HepG2 (cell line): ENCODE measurements at regions not wholly inside any gene's neighbourhood (a gene's known extent, or its start where the extent isn't known, plus 50 kb on each side); places are given as distances from the start of the nearest gene placed in this dataset.

Experiments
- ATAC-seq: fragments of 200-7000 bp; cut with Tn5 transposase; 3 replicates; pipeline ENCODE4 v1.9.1; 2020; ENCODE audit warnings: mild to moderate bottlenecking, moderate library complexity
- BruUV-seq: library from RNA; stranded (reverse); fragments of 400-500 nt; replicated peaks from 2 replicates; lab custom pipeline; 2021; lab: Mats Ljungman, UMichigan
- CTCF ChIA-PET: fragments of 300-600 bp; formaldehyde crosslinking; extraction: SDS; loops from one replicate; lab custom pipeline; 2021; ENCODE audit warnings: low total read pairs, inconsistent platforms, low intra/inter-chr PET ratio; lab: Yijun Ruan, JAX
- POLR2A ChIA-PET: fragments of 350-600 bp; sonication (Branson Sonifier 250); formaldehyde crosslinking; loops from one replicate; lab custom pipeline; 2020; ENCODE audit warnings: antibody characterized with exemption, inconsistent platforms; lab: Yijun Ruan, JAX
- DNase-seq: peaks from one replicate; pipeline ENCODE4 v3.0.0-alpha.2; 2015; ENCODE audit warnings: low spot score
- FAIRE-seq: peaks from 3 replicates; lab custom pipeline; 2011; peaks lifted over from hg19 to GRCh38; lab: Jason Lieb, UNC
- H2AFZ ChIP-seq: one replicate; pipeline ENCODE4 v1.6.1; 2011; ENCODE audit warnings: low read length, inconsistent platforms
- H3K27ac ChIP-seq: fragments of 300-600 bp; 3 replicates; pipeline ENCODE4 v1.8.0; 2011; ENCODE audit warnings: mixed run types, mild to moderate bottlenecking, mixed read lengths, low read length, inconsistent platforms; ENCODE audit not compliant: insufficient read depth; ENCODE audit errors: extremely low read length
- H3K27me3 ChIP-seq, 2 experiments: fragments of 200-600 bp in 1 of 2; 2 replicates in 1 of 2; 3 replicates in 1 of 2; pipeline versions ENCODE4 v1.6.0 to v1.8.0; 2011; ENCODE audit warnings: low read length in 2 of 2, mild to moderate bottlenecking in 2 of 2, moderate library complexity in 2 of 2, inconsistent platforms in 1 of 2; ENCODE audit not compliant: insufficient read depth in 2 of 2, control insufficient read depth in 1 of 2
- H3K36me3 ChIP-seq, 2 experiments: fragments of 200-600 bp in 1 of 2; replicated peaks in 1 of 2; 2 replicates in 1 of 2; 3 replicates in 1 of 2; pipeline versions ENCODE4 v1.5.1 to v1.8.0; 2011; ENCODE audit warnings: low read length in 2 of 2, inconsistent platforms in 1 of 2; ENCODE audit not compliant: insufficient read depth in 2 of 2, control insufficient read depth in 1 of 2
- H3K4me1 ChIP-seq: 2 replicates; pipeline ENCODE4 v1.5.1; 2012; ENCODE audit warnings: low read length, inconsistent platforms; ENCODE audit not compliant: insufficient read depth
- H3K4me2 ChIP-seq: 2 replicates; pipeline ENCODE4 v1.6.0; 2011; ENCODE audit warnings: low read depth, low read length, inconsistent platforms
- H3K4me3 ChIP-seq, 3 experiments: fragments of 200-600 bp in 1 of 3; sonication (generic), shearing (Covaris generic) in 1 of 3; replicated peaks in 1 of 3; 2 replicates each; pipeline ENCODE4 v1.5.1; 2011 to 2016; ENCODE audit warnings: low read length in 3 of 3, inconsistent platforms in 2 of 3, low read depth in 2 of 3, mild to moderate bottlenecking in 2 of 3, control low read depth in 1 of 3, mixed read lengths in 1 of 3; ENCODE audit not compliant: insufficient read depth in 1 of 3
- H3K79me2 ChIP-seq: one replicate; pipeline ENCODE4 v1.6.1; 2011; ENCODE audit warnings: low read length, inconsistent platforms; ENCODE audit not compliant: insufficient read depth
- H3K9ac ChIP-seq: 2 replicates; pipeline ENCODE4 v1.6.0; 2011; ENCODE audit warnings: mild to moderate bottlenecking, low read depth, low read length, inconsistent platforms; ENCODE audit not compliant: insufficient read depth
- H3K9me3 ChIP-seq: 2 replicates; pipeline ENCODE4 v1.5.1; 2012; ENCODE audit warnings: mild to moderate bottlenecking, low read length
- H4K20me1 ChIP-seq: 2 replicates; pipeline ENCODE4 v1.6.0; 2011; ENCODE audit warnings: inconsistent platforms, mild to moderate bottlenecking, low read length, moderate library complexity; ENCODE audit not compliant: insufficient read depth
- ARHGAP35 ChIP-seq: sonication (generic); formaldehyde crosslinking; IDR thresholded peaks from 2 replicates; pipeline ENCODE4 v1.9.0; 2022; ENCODE audit warnings: mild to moderate bottlenecking, inconsistent platforms, moderate library complexity, missing genetic modification reagents, borderline replicate concordance
- CCDC6 ChIP-seq: sonication (generic); formaldehyde crosslinking; IDR thresholded peaks from 2 replicates; pipeline ENCODE4 v1.8.1; 2022; ENCODE audit warnings: mild to moderate bottlenecking, missing genetic modification reagents, moderate library complexity
- GMEB2 ChIP-seq: IDR thresholded peaks from 2 replicates; pipeline ENCODE4 v1.6.1; 2016; ENCODE audit warnings: missing biosample characterization, missing genetic modification reagents, low read depth
- KAT7 ChIP-seq: IDR thresholded peaks from 2 replicates; pipeline ENCODE4 v1.6.1; 2018; ENCODE audit warnings: borderline replicate concordance, missing compliant biosample characterization
- KDM2A ChIP-seq: sonication (generic); formaldehyde crosslinking; IDR thresholded peaks from 2 replicates; pipeline ENCODE4 v1.4.0; 2020; ENCODE audit warnings: low read depth, missing genetic modification reagents, borderline replicate concordance
- MEIS2 ChIP-seq: sonication (generic); formaldehyde crosslinking; IDR thresholded peaks from 2 replicates; pipeline ENCODE4 v1.9.0; 2021; ENCODE audit warnings: mild to moderate bottlenecking, missing genetic modification reagents
- PHF21A ChIP-seq: sonication (generic); formaldehyde crosslinking; IDR thresholded peaks from 2 replicates; pipeline ENCODE4 v1.5.0; 2020; ENCODE audit warnings: mild to moderate bottlenecking, missing genetic modification reagents
- RFXANK ChIP-seq: IDR thresholded peaks from 2 replicates; pipeline ENCODE4 v1.6.1; 2016
- SRY ChIP-seq: sonication (generic); formaldehyde crosslinking; IDR thresholded peaks from 2 replicates; pipeline ENCODE4 v1.8.0; 2022; ENCODE audit warnings: mild to moderate bottlenecking, missing genetic modification reagents
- ZGPAT ChIP-seq: IDR thresholded peaks from 2 replicates; pipeline ENCODE4 v1.6.1; 2016; ENCODE audit warnings: mild to moderate bottlenecking
- ZNF232 ChIP-seq: sonication (generic); formaldehyde crosslinking; IDR thresholded peaks from 2 replicates; pipeline ENCODE4 v1.4.0; 2020; ENCODE audit warnings: missing genetic modification reagents, borderline replicate concordance
- ZNF251 ChIP-seq: sonication (generic); formaldehyde crosslinking; IDR thresholded peaks from 2 replicates; pipeline ENCODE4 v1.9.0; 2021; ENCODE audit warnings: mild to moderate bottlenecking, missing genetic modification reagents
- ZNF430 ChIP-seq: sonication (generic); formaldehyde crosslinking; IDR thresholded peaks from 2 replicates; pipeline ENCODE4 v1.9.0; 2021; ENCODE audit warnings: mild to moderate bottlenecking, missing genetic modification reagents
- ZNF484 ChIP-seq: sonication (generic); formaldehyde crosslinking; IDR thresholded peaks from 2 replicates; pipeline ENCODE4 v1.5.1; 2020; ENCODE audit warnings: mild to moderate bottlenecking, low read depth, missing genetic modification reagents, borderline replicate concordance
- ZSCAN25 ChIP-seq: sonication (generic); formaldehyde crosslinking; IDR thresholded peaks from 2 replicates; pipeline ENCODE4 v1.8.0; 2022; ENCODE audit warnings: mild to moderate bottlenecking, missing genetic modification reagents
- WGBS: methylation state at CpG from one replicate; pipeline ENCODE4 v1.1.6; 2017; ENCODE audit warnings: low lambda C conversion rate; 5-methylcytosine and 5-hydroxymethylcytosine counted together
- in situ Hi-C: cut with HindIII; loops from 2 replicates; pipeline ENCODE4 v1.10.0; 2017; ENCODE audit warnings: low pct_unique_long_range_greater_than_20kb; ENCODE audit not compliant: extremely low pct_ligation_motif_present
- intact Hi-C: fragments of 100-400 bp; cut with micrococcal nuclease; formaldehyde crosslinking; loops from one replicate; pipeline ENCODE4 v1.10.0; 2022; ENCODE audit not compliant: unreplicated experiment

- H4K20me1 ChIP-seq: no peaks in the 10 kb centered on the region
- H3K4me1 ChIP-seq: peaks cover 51% of the 10 kb centered on the region
- ATAC-seq (no peak), DNase-seq (no peak), FAIRE-seq (no peak)
- H3K79me2 ChIP-seq: peaks cover 6% of the 10 kb centered on the region
- no peak overlapping the region for H3K9ac ChIP-seq
- CTCF ChIA-PET: no interaction called here
- no TSS peak for BruUV-seq
- WGBS: 96% methylated on average over 4 of the region's 4 CpGs
- intact Hi-C loops (no loop called here), in situ Hi-C loops (no loop called here)
- H3K27ac ChIP-seq: no peak overlapping the region
- no peaks in the 10 kb centered on the region for H3K27me3 ChIP-seq
- H2AFZ ChIP-seq: no peak overlapping the region
- no peaks in the 10 kb centered on the region; a peak in 1 of 5 replicates for H3K36me3 ChIP-seq
- POLR2A ChIA-PET: no interaction called here
- H3K4me3 ChIP-seq: no peak overlapping the region
- no peaks in the 10 kb centered on the region for H3K9me3 ChIP-seq
- TF ChIP-seq SRY (CRISPR knock-in tag) (no peak), KDM2A (CRISPR knock-in tag) (no peak), ZGPAT (no peak), RFXANK (CRISPR knock-in tag) (no peak), ZSCAN25 (CRISPR knock-in tag) (no peak), CCDC6 (no peak), MEIS2 (CRISPR knock-in tag) (no peak)
- no peak overlapping the region for H3K4me2 ChIP-seq
Measured at GRCh38 chr15:62436235-62436634, 271.1 kb upstream of the C2CD4B start.

- TF ChIP-seq ZNF251 (CRISPR knock-in tag): no peak
- TF ChIP-seq KAT7 (CRISPR knock-in tag): no peak
- TF ChIP-seq ZNF430 (CRISPR knock-in tag): no peak
- TF ChIP-seq ZNF484 (CRISPR knock-in tag): no peak
- no peak for TF ChIP-seq ZNF232 (CRISPR knock-in tag)
- no peak for TF ChIP-seq GMEB2 (CRISPR knock-in tag)
- TF ChIP-seq ARHGAP35 (CRISPR knock-in tag): no peak
- TF ChIP-seq PHF21A (CRISPR knock-in tag): no peak
- no peak overlapping the region for H2AFZ ChIP-seq
- no peak overlapping the region for H3K4me2 ChIP-seq
- CTCF ChIA-PET: no interaction called here
- DNase-seq (no peak), ATAC-seq (no peak), FAIRE-seq (no peak)
- H3K9me3 ChIP-seq: no peaks in the 10 kb centered on the region
- H3K27me3 ChIP-seq: no peaks in the 10 kb centered on the region
- 73% methylated on average over 2 of the region's 2 CpGs for WGBS
- H3K4me3 ChIP-seq: no peak overlapping the region
- peaks cover 36% of the 10 kb centered on the region for H3K4me1 ChIP-seq
- H3K9ac ChIP-seq: no peak overlapping the region
- no TSS peak for BruUV-seq
- POLR2A ChIA-PET: no interaction called here
- in situ Hi-C loops (no loop called here), intact Hi-C loops (no loop called here)
- H3K36me3 ChIP-seq: no peaks in the 10 kb centered on the region; a peak in 2 of 5 replicates
- no peaks in the 10 kb centered on the region for H4K20me1 ChIP-seq
- peaks cover 6% of the 10 kb centered on the region for H3K79me2 ChIP-seq
- H3K27ac ChIP-seq: no peak overlapping the region
Measured at GRCh38 chr15:62437753-62438152, 272.7 kb upstream of the C2CD4B start.
